Ishikawa (cell line): ENCODE measurements at regions not wholly inside any gene's neighbourhood (a gene's known extent, or its start where the extent isn't known, plus 50 kb on each side); places are given as distances from the start of the nearest gene placed in this dataset.

Experiments used
- CEBPB ChIP-seq: IDR thresholded peaks from 2 replicates; pipeline ENCODE4 v1.6.1; 2012
- CREB1 ChIP-seq: IDR thresholded peaks from 2 replicates; pipeline ENCODE4 v1.6.1; 2012; ENCODE audit warnings: low read depth
- EGR1 ChIP-seq: IDR thresholded peaks from 2 replicates; pipeline ENCODE4 v1.6.1; 2012
- EP300 ChIP-seq: IDR thresholded peaks from 2 replicates; pipeline ENCODE4 v1.6.1; 2012; ENCODE audit warnings: borderline replicate concordance
- FOXM1 ChIP-seq: IDR thresholded peaks from 2 replicates; pipeline ENCODE4 v1.6.1; 2012; ENCODE audit warnings: low read depth, borderline replicate concordance
- NFIC ChIP-seq: IDR thresholded peaks from 2 replicates; pipeline ENCODE4 v1.6.1; 2012
- RAD21 ChIP-seq: IDR thresholded peaks from 2 replicates; pipeline ENCODE4 v1.6.1; 2012; ENCODE audit warnings: low read depth
- TAF1 ChIP-seq: IDR thresholded peaks from 2 replicates; pipeline ENCODE4 v1.6.1; 2012; ENCODE audit warnings: low read depth, mild to moderate bottlenecking
- TCF12 ChIP-seq: IDR thresholded peaks from 2 replicates; pipeline ENCODE4 v1.6.1; 2012; ENCODE audit warnings: low read depth
- TEAD4 ChIP-seq: IDR thresholded peaks from 2 replicates; pipeline ENCODE4 v1.6.1; 2012
- YY1 ChIP-seq: IDR thresholded peaks from 2 replicates; pipeline ENCODE4 v1.6.1; 2012; ENCODE audit warnings: low read depth
- ZBTB7A ChIP-seq: IDR thresholded peaks from 2 replicates; pipeline ENCODE4 v1.6.1; 2012; ENCODE audit warnings: low read depth
- TF ChIP-seq, protein P1 (sequence below): IDR thresholded peaks from 2 replicates; pipeline ENCODE4 v1.6.1; 2012
- TF ChIP-seq, protein P2 (sequence below): IDR thresholded peaks from 2 replicates; pipeline ENCODE4 v1.6.1; 2012
- TF ChIP-seq, protein P3 (sequence below): IDR thresholded peaks from 2 replicates; pipeline ENCODE4 v1.6.1; 2012; ENCODE audit warnings: low read depth, mild to moderate bottlenecking

DNA sequence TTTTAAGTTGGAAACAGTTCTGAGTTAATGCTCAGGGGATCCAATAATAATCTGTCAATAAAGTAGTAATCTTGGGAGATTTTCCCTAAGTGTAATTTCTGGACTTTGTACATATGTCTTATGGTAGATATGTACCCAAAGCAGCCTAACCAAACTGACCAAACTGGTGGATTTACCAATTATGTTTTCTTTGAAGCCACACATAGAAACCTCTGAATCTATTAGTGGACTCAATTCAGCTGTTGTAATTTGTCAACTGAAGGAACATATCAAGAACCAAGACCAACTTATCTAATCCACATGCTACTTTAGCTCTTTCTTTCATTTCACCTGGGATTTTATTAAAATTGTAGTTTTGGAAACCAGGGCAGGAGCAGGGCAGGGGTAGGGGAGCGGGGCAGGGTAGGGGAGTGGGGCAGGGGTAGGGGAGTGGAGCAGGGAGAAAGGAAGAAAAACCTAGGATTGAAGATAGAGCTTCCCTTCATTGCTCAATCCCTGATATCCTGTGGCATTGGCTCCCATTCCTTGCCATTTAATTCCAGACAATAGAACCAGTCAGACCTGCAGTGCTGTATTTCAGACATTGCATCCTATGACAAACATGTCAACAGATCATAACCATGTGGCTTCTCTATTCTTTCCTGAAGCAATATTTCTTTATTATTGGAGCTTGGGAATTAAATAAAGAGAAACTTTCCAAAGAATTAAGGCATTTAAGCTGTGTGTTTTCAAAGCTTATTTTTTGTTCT is 101.8 kb downstream of the NFKBIZ start:
- TF ChIP-seq TAF1 = no peak
- TF ChIP-seq, protein P1, sequence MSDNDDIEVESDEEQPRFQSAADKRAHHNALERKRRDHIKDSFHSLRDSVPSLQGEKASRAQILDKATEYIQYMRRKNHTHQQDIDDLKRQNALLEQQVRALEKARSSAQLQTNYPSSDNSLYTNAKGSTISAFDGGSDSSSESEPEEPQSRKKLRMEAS = no peak
- no peak for TF ChIP-seq YY1
- TF ChIP-seq EP300 = no peak
- TF ChIP-seq RAD21 = no peak
- TF ChIP-seq, protein P2, sequence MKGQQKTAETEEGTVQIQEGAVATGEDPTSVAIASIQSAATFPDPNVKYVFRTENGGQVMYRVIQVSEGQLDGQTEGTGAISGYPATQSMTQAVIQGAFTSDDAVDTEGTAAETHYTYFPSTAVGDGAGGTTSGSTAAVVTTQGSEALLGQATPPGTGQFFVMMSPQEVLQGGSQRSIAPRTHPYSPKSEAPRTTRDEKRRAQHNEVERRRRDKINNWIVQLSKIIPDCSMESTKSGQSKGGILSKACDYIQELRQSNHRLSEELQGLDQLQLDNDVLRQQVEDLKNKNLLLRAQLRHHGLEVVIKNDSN = no peak
- TF ChIP-seq, protein P3, sequence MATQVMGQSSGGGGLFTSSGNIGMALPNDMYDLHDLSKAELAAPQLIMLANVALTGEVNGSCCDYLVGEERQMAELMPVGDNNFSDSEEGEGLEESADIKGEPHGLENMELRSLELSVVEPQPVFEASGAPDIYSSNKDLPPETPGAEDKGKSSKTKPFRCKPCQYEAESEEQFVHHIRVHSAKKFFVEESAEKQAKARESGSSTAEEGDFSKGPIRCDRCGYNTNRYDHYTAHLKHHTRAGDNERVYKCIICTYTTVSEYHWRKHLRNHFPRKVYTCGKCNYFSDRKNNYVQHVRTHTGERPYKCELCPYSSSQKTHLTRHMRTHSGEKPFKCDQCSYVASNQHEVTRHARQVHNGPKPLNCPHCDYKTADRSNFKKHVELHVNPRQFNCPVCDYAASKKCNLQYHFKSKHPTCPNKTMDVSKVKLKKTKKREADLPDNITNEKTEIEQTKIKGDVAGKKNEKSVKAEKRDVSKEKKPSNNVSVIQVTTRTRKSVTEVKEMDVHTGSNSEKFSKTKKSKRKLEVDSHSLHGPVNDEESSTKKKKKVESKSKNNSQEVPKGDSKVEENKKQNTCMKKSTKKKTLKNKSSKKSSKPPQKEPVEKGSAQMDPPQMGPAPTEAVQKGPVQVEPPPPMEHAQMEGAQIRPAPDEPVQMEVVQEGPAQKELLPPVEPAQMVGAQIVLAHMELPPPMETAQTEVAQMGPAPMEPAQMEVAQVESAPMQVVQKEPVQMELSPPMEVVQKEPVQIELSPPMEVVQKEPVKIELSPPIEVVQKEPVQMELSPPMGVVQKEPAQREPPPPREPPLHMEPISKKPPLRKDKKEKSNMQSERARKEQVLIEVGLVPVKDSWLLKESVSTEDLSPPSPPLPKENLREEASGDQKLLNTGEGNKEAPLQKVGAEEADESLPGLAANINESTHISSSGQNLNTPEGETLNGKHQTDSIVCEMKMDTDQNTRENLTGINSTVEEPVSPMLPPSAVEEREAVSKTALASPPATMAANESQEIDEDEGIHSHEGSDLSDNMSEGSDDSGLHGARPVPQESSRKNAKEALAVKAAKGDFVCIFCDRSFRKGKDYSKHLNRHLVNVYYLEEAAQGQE = no peak
- no peak for TF ChIP-seq CREB1
- no peak for TF ChIP-seq TCF12

DNA sequence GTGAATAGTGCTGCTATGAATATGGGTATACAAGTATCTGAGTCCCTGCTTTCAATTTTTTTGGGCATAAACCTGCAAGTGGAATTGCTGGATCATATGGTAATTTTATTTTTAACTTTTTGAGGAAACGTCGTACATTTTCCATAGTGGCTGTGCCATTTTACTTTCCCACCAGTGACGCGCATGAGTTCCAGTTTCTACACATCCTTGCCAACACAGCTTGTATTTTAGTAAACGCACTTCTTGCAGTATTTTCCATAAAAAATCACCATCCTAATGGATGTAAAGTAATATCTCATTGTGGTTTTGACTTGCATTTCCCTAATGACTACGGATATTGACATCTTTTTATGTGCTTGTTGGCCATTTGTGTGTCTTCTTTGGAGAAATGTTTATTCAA is 105.0 kb downstream of the NFKBIZ start:
- TF ChIP-seq CREB1 (no peak), YY1 (no peak), TEAD4 (no peak), FOXM1 (no peak), CEBPB (no peak), RAD21 (no peak), EP300 (no peak)
- TF ChIP-seq, protein P2 = no peak

DNA sequence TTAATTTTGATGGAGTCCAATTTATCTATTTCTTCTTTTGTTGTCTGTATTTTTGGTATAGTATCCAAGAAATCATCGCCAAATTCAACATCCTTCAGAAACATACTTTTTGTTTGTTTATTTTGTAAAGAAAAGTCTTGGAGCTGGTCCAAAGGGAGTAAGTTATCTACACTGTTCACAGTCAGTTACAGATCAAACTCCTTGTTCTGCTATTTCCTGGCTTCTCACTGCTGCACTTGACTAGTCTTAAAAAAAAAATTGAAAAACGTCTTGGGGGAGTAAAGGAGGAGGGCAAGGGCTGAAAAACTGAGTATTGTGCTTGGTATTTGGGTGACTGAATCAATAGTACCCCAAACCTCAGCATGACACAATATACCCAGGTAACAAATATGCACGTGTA is 105.6 kb downstream of the NFKBIZ start:
- no peak for TF ChIP-seq TAF1
- no peak for TF ChIP-seq NFIC
- TF ChIP-seq TEAD4 = no peak
- TF ChIP-seq EGR1 = no peak
- TF ChIP-seq, protein P3 = no peak
- TF ChIP-seq, protein P1 = no peak
- no peak for TF ChIP-seq TCF12
- no peak for TF ChIP-seq ZBTB7A

DNA sequence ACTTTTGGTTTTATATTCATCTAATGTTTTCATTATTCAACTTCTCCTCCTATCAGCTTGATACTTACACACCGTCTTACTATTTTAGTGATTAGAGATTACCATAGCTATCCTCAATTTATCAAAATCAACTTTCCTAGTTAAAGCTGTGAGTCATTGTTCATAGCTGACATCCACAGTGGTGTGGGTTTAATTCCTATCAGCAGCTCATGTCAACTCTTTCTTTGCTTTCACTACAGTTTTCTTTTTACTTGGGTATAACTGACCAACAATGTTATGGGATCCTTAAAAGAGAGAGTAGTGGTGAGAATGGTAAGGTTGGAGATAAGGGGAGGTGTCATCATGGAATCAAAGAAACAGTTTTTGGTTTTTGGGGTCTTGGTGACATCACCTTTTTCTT is 112.7 kb downstream of the NFKBIZ start:
- TF ChIP-seq, protein P2 = no peak
- TF ChIP-seq YY1 (no peak), TAF1 (no peak), NFIC (no peak), CEBPB (no peak)
- TF ChIP-seq, protein P1 = no peak

DNA sequence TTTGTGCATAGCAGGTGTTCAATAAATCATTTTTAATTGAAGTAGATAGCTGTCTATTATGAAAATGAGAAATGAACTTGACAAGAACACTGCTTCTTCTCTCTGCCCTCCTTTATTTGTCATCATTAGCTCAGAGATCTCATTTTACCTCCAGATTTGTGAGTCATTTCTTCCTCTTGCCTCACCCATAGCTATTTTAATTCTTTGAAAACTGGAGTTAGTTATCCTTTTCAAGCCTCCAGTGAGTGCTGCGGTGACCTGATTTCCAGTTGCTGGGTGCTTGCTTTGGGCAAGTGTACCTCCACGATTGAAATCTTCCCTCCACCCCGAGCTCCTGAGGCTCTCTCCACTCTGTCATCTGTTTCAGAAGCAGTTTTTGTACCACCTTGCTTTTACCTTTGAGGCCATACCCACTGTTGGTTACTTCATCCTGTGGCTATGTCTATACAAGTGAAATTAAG is 114.6 kb downstream of the NFKBIZ start:
- TF ChIP-seq, protein P2 = no peak
- no peak for TF ChIP-seq EGR1
- TF ChIP-seq FOXM1 = no peak
- no peak for TF ChIP-seq EP300
- TF ChIP-seq, protein P1 = no peak
